MM.1S (cell line): ENCODE measurements at regions not wholly inside any gene's neighbourhood (a gene's known extent, or its start where the extent isn't known, plus 50 kb on each side); places are given as distances from the start of the nearest gene placed in this dataset.

Experiments used
- EZH2 ChIP-seq: fragments of 300-600 bp; sonication (generic); optimal IDR thresholded peaks from 2 replicates; pipeline ENCODE3; 2017; ENCODE audit warnings: low read depth, mild to moderate bottlenecking, antibody characterized with exemption, low read length, mixed read lengths
- EZH2phosphoT487 ChIP-seq: fragments of 300-600 bp; sonication (generic); IDR thresholded peaks from 2 replicates; pipeline ENCODE4 v1.6.1; 2018; ENCODE audit warnings: antibody characterized with exemption, low read length
- TF ChIP-seq, protein P1 (sequence below): fragments of 300-600 bp; sonication (generic); IDR thresholded peaks from 2 replicates; pipeline ENCODE4 v1.5.1; 2016; ENCODE audit warnings: antibody characterized with exemption, low read length, mixed read lengths

DNA sequence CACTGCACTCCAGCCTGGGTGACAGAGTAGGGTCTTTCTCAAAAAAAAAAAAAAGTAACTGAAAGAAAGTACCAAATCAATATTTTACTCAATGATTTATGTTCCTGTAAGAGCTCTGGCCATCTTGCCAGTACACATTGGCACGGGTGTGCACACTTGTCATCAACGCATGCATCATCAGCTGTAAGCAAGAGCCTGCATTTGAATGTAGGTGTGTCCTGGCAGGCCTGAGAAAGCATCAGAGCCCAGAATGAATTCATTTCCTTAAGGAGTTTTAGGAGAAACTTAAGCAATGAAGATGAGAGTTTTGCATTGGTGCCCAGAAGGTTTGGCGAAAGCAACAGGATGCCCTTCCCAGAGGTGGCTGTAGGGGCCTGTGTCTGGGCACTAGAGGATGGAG lies 88.5 kb upstream of the FZD10 start:
- TF ChIP-seq, protein P1, sequence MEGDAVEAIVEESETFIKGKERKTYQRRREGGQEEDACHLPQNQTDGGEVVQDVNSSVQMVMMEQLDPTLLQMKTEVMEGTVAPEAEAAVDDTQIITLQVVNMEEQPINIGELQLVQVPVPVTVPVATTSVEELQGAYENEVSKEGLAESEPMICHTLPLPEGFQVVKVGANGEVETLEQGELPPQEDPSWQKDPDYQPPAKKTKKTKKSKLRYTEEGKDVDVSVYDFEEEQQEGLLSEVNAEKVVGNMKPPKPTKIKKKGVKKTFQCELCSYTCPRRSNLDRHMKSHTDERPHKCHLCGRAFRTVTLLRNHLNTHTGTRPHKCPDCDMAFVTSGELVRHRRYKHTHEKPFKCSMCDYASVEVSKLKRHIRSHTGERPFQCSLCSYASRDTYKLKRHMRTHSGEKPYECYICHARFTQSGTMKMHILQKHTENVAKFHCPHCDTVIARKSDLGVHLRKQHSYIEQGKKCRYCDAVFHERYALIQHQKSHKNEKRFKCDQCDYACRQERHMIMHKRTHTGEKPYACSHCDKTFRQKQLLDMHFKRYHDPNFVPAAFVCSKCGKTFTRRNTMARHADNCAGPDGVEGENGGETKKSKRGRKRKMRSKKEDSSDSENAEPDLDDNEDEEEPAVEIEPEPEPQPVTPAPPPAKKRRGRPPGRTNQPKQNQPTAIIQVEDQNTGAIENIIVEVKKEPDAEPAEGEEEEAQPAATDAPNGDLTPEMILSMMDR, result no peak
- no peak for TF ChIP-seq EZH2
- no peak for TF ChIP-seq EZH2phosphoT487
